Upper lobe of left lung (tissue), 6 donors: ENCODE measurements at regions not wholly inside any gene's neighbourhood (a gene's known extent, or its start where the extent isn't known, plus 50 kb on each side); places are given as distances from the start of the nearest gene placed in this dataset.
"Not testable (repeated sequence)": the region's sequence is repeated elsewhere in the genome, so short reads cannot be mapped to it uniquely, and the experiment has no call there.

Experiments
- ATAC-seq, 2 donors: fragments of 200-7000 bp; cut with Tn5 transposase; one replicate each; pipeline ENCODE4 v1.9.1; 2022; ENCODE audit warnings: mild to moderate bottlenecking in 2 of 2, moderate library complexity in 2 of 2; ENCODE audit not compliant: low FRiP score in 2 of 2
- DNase-seq, 2 donors: peaks; one replicate each; pipeline ENCODE4 v3.0.0-alpha.2; 2019 to 2020
- H3K27ac ChIP-seq, 4 donors: fragments of 200-600 bp; sonication (generic); one replicate each; pipeline ENCODE4 v1.5.1; 2016 to 2019
- H3K27me3 ChIP-seq, 4 donors: fragments of 200-600 bp; sonication (generic); one replicate each; pipeline ENCODE4 v1.5.1; 2017 to 2019
- H3K36me3 ChIP-seq, 4 donors: fragments of 200-600 bp; sonication (generic); one replicate each; pipeline ENCODE4 v1.5.1; 2016 to 2019
- H3K4me1 ChIP-seq, 4 donors: fragments of 200-600 bp; sonication (generic); one replicate each; pipeline ENCODE4 v1.5.1; 2018 to 2019
- H3K4me3 ChIP-seq, 4 donors: fragments of 200-600 bp; sonication (generic); one replicate each; pipeline ENCODE4 v1.5.1; 2017 to 2019; ENCODE audit warnings: mild to moderate bottlenecking in 2 of 4, moderate library complexity in 1 of 4
- H3K9me3 ChIP-seq, 4 donors: fragments of 200-600 bp; sonication (generic); one replicate each; pipeline ENCODE4 v1.5.1; 2018 to 2019
- EP300 ChIP-seq, 4 donors: sonication (generic); formaldehyde crosslinking; IDR thresholded peaks; one replicate each; pipeline ENCODE4 v1.5.1; 2017; ENCODE audit warnings: antibody characterized with exemption in 4 of 4, control low read depth in 2 of 4
- POLR2A ChIP-seq, 4 donors: fragments of 450-650 bp; IDR thresholded peaks; one replicate each; pipeline ENCODE4 v1.5.1; 2016 to 2017; ENCODE audit warnings: antibody characterized with exemption in 4 of 4, mild to moderate bottlenecking in 2 of 4
- POLR2AphosphoS5 ChIP-seq, 2 donors: sonication (generic); formaldehyde crosslinking; IDR thresholded peaks; one replicate each; pipeline ENCODE4 v1.5.1; 2017; ENCODE audit warnings: antibody characterized with exemption in 2 of 2
- WGBS, 2 donors: methylation state at CpG; one replicate each; pipeline ENCODE4 v1.1.5; 2017 to 2018; 5-methylcytosine and 5-hydroxymethylcytosine counted together
- TF ChIP-seq, protein P1 (sequence below), 6 experiments: fragments of 450-650 bp in 4 of 6; fragments of 200-600 bp in 2 of 6; sonication (generic) in 2 of 6; IDR thresholded peaks; one replicate each; pipeline ENCODE4 v1.5.1; 2016 to 2019; ENCODE audit warnings: antibody characterized with exemption in 6 of 6
- donor health status: DM: no; HTN: no; CAD: no; lungs with moderate emphysema.
- donor health status: DM: no; HTN: yes; CAD: no; lungs with severe emphysema.

DNA sequence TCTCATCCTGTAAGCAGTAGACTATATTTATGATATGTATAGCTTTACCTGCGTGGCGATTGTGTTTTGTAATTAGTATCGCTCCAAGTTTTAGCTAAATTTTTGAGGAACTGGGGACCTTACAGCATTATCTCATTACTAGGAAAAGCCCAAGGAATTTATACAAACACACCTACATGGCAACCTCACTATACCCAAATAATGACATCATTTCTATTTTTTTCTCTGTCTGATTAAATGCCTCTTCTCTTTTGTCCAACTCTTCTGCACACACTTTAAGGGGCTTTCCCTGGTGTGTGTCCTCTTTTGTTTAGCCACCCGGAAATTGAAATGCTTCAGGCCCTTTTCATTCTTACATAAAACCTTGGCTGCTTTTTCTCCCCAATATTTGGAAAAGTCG lies 82.9 kb upstream of the EXOC2 start:
- WGBS, 2 donors, result 45 to 59% methylated on average over 5 of the region's 5 CpGs
- no peak for ATAC-seq
- Histone ChIP-seq H3K27me3 (no peaks in the 10 kb centered on the region), H3K4me3 (no peak overlapping the region), H3K27ac (peak overlapping the region in 3 of 4 donors; percentile 4 to 63 (median 12)), H3K9me3 (no peaks in the 10 kb centered on the region), H3K4me1 (peaks cover 0 to 6% (median 2%) of the 10 kb centered on the region in 4 donors), H3K36me3 (no peaks in the 10 kb centered on the region)
- DNase-seq, result no peak
- TF ChIP-seq POLR2A (IDR thresholded peaks at IDR 0.05) (no peak), EP300 (IDR thresholded peaks at IDR 0.05) (no peak), POLR2AphosphoS5 (IDR thresholded peaks at IDR 0.05) (no peak)
- TF ChIP-seq, protein P1, sequence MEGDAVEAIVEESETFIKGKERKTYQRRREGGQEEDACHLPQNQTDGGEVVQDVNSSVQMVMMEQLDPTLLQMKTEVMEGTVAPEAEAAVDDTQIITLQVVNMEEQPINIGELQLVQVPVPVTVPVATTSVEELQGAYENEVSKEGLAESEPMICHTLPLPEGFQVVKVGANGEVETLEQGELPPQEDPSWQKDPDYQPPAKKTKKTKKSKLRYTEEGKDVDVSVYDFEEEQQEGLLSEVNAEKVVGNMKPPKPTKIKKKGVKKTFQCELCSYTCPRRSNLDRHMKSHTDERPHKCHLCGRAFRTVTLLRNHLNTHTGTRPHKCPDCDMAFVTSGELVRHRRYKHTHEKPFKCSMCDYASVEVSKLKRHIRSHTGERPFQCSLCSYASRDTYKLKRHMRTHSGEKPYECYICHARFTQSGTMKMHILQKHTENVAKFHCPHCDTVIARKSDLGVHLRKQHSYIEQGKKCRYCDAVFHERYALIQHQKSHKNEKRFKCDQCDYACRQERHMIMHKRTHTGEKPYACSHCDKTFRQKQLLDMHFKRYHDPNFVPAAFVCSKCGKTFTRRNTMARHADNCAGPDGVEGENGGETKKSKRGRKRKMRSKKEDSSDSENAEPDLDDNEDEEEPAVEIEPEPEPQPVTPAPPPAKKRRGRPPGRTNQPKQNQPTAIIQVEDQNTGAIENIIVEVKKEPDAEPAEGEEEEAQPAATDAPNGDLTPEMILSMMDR (IDR thresholded peaks at IDR 0.05), result no peak

DNA sequence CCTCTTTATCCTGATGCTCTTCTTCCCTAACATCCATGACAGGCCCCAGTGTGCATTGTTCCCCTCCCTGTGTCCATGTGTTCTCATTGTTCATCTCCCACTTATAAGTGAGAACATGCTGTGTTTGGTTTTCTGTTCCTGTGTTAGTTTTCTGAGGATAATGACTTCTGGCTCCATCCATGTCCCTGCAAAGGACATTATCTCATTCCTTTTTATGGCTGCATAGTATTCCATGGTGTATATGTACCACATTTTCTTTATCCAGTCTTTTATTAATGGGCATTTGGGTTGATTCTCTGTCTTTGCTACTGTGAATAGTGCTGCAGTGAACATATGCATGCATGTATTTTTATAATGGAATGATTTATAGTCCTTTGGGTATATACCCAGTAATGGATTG lies 78.7 kb upstream of the EXOC2 start:
- H3K4me1 ChIP-seq, H3K9me3 ChIP-seq, H3K27ac ChIP-seq, H3K4me3 ChIP-seq, DNase-seq, H3K36me3 ChIP-seq, H3K27me3 ChIP-seq, ATAC-seq: not testable (repeated sequence)

DNA sequence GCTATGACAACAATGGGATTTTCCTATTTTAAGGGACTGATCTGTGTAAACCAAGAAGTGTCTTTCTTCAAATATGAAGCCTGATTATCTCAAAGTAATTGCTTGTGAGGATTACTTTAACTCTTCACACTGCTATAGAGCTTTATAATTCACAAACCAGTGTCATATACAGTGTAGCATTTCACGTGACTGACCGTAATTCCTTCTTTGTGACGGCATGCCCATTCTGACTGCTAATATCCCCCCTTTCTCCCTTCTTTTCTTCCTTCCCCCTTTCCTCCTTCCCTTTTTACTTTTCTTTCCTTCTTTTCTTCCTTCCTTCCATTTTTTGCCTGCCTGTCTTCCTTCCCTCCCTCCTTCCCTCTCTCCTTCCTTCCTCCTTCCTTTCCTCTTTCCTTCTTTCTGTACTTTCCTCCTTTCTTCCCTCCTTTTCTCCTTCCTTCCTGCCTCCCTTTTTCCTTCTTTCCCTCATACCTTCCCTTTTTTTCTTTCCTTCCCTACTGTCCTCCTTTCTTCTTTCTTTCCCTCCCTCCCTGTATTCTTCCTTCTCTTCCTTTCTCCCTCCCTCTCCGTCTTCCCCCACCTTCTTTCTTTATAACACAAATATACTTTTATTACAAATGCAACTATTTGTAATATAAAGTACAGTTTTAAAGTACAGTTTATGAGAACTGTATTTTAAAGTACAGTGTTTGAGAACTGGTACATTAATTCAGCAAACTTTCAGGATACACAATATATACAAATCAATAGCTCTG lies 75.0 kb upstream of the EXOC2 start:
- peak overlapping the region in 1 of 4 donors; percentile 8 for H3K27ac ChIP-seq
- no peak for ATAC-seq
- no peaks in the 10 kb centered on the region for H3K36me3 ChIP-seq
- TF ChIP-seq POLR2A (IDR thresholded peaks at IDR 0.05) (no peak), EP300 (IDR thresholded peaks at IDR 0.05) (no peak), POLR2AphosphoS5 (IDR thresholded peaks at IDR 0.05) (no peak)
- TF ChIP-seq, protein P1 (IDR thresholded peaks at IDR 0.05), result no peak
- no peak for DNase-seq
- no peaks in the 10 kb centered on the region for H3K27me3 ChIP-seq
- no peak overlapping the region for H3K4me3 ChIP-seq
- WGBS, 2 donors, result 90 to 96% methylated on average over 4 of the region's 4 CpGs
- no peaks in the 10 kb centered on the region for H3K9me3 ChIP-seq
- H3K4me1 ChIP-seq, result no peaks in the 10 kb centered on the region

DNA sequence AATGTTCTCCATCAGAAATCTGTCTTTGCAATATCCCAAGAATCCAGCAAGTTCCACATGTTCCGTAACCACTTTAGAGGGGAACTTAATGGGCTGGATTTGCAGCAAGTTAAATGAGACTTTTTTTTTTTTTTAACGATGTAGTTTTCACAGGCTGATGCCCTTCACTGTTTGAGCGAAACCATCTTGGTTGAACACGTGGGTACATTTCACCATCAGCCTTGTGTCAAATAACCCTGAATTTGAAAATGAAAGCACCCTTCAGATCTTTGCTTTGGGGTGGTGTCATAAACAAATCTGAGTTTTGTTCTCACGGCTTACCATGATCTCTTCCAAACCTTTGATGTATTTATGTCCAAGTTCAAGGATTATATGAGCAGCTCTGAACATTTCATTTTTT lies 73.7 kb upstream of the EXOC2 start:
- Histone ChIP-seq H3K27me3 (no peaks in the 10 kb centered on the region), H3K4me1 (no peaks in the 10 kb centered on the region), H3K36me3 (no peaks in the 10 kb centered on the region), H3K9me3 (no peaks in the 10 kb centered on the region), H3K27ac (peak overlapping the region in 2 of 4 donors; percentile 8 to 50), H3K4me3 (peak overlapping the region in 1 of 4 donors; percentile 25)
- no peak for TF ChIP-seq POLR2AphosphoS5 (IDR thresholded peaks at IDR 0.05)
- TF ChIP-seq, protein P1 (IDR thresholded peaks at IDR 0.05), result no peak
- no peak for TF ChIP-seq EP300 (IDR thresholded peaks at IDR 0.05)
- no peak for TF ChIP-seq POLR2A (IDR thresholded peaks at IDR 0.05)
- 50 to 66% methylated on average over 5 of the region's 5 CpGs for WGBS, 2 donors
- ATAC-seq (no peak), DNase-seq (no peak)

DNA sequence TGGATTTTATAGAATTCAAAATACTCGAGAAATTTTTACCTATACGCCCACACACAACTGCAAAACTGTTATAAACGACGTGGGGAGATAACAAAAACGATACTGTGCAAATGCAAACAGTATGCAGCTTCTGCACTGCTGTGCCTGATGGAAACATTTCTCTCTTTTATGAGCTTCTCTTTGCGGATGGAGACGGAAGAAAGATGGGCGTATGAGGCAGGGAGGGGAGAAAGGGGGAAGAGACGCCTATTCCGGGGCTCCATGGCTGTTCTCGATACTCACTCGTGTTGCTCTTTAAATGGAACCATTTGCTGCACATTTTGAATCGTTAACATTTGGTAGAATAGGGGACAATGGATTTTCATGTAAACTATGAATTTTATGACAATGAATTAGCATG lies 69.1 kb upstream of the EXOC2 start:
- DNase-seq, result no peak
- no peaks in the 10 kb centered on the region for H3K9me3 ChIP-seq
- no peak overlapping the region for H3K4me3 ChIP-seq
- no peaks in the 10 kb centered on the region for H3K36me3 ChIP-seq
- no peaks in the 10 kb centered on the region for H3K4me1 ChIP-seq
- no peak for TF ChIP-seq POLR2AphosphoS5 (IDR thresholded peaks at IDR 0.05)
- TF ChIP-seq POLR2A (IDR thresholded peaks at IDR 0.05), result no peak
- TF ChIP-seq, protein P1 (IDR thresholded peaks at IDR 0.05), result no peak
- no peak for TF ChIP-seq EP300 (IDR thresholded peaks at IDR 0.05)
- 85 to 86% methylated on average over 13 of the region's 13 CpGs for WGBS, 2 donors
- H3K27me3 ChIP-seq, result no peaks in the 10 kb centered on the region
- no peak overlapping the region for H3K27ac ChIP-seq
- no peak for ATAC-seq
